Activated naive CD4-positive, alpha-beta T cell treated with anti-CD3 and anti-CD28 coated beads, Interleukin-2, amount 50 U/mL, for 72 hours (primary cell): ENCODE measurements at regions not wholly inside any gene's neighbourhood (a gene's known extent, or its start where the extent isn't known, plus 50 kb on each side); places are given as distances from the start of the nearest gene placed in this dataset.
"Not testable (repeated sequence)": the region's sequence is repeated elsewhere in the genome, so short reads cannot be mapped to it uniquely, and the experiment has no call there.

Experiments used
- ATAC-seq, 2 donors: fragments of 150-1000 bp; cut with Tn5 transposase; 2 replicates each; pipeline ENCODE4 v1.10.0; 2021; ENCODE audit warnings: mild to moderate bottlenecking in 2 of 2, moderate library complexity in 2 of 2
- DNase-seq, 2 donors: peaks; one replicate each; pipeline ENCODE4 v3.0.0; 2021 to 2022; ENCODE audit warnings: low spot score in 2 of 2
- H3K27ac Mint-ChIP-seq, 2 donors: one replicate each; pipeline ENCODE4 v1.8.0; 2022; ENCODE audit warnings: mild to moderate bottlenecking in 2 of 2, mixed read lengths in 2 of 2
- H3K36me3 Mint-ChIP-seq, 2 donors: one replicate each; pipeline ENCODE4 v1.8.0; 2022; ENCODE audit warnings: mixed read lengths in 2 of 2
- H3K9me3 Mint-ChIP-seq, 2 donors: one replicate each; pipeline ENCODE4 v1.8.0; 2022; ENCODE audit warnings: mixed read lengths in 2 of 2

DNA sequence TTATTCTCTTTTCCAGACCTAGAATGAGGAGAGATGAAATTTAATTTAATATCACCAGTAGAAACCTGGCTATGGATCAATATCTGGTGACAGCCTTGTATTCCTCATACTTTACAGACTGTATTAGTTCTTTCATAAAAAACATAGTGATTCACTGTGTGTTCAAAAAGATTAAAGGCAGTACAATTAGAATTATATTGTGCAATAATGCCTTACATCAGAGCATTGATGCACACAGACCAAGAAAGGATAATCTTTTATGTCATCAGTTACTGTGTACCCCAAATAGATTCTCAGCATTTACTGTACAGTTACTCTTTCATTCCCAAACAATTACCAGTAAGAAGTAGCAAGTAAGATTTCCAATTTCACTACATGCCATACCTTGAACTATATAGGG, 260.5 kb upstream of the ANXA10 start:
- ATAC-seq, result no peak
- Mint-ChIP-seq H3K27ac (no peak overlapping the region), H3K36me3 (no peaks in the 10 kb centered on the region), H3K9me3 (peaks cover 4 to 17% of the 10 kb centered on the region in 2 donors)
- no peak for DNase-seq

DNA sequence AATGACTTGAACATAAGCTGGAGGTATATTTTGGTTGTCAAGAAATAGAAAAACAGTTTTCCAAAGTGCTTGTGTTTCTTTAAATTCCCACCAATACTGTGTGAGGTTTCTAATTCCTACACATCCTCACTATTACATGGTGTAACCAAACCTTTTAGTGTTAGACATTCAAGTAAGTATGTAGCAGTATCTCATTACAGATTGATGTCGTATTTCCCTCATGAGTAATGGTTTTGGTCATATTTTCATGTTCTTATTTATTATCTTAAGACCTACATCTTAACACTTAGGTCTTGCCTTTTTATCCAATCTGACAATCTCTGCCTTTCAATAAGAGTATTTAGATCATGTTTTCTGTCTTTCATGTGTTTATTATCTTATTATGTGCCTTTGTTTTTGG, 253.7 kb upstream of the ANXA10 start:
- Mint-ChIP-seq H3K36me3 (no peaks in the 10 kb centered on the region), H3K9me3 (peaks cover 3 to 13% of the 10 kb centered on the region in 2 donors)

DNA sequence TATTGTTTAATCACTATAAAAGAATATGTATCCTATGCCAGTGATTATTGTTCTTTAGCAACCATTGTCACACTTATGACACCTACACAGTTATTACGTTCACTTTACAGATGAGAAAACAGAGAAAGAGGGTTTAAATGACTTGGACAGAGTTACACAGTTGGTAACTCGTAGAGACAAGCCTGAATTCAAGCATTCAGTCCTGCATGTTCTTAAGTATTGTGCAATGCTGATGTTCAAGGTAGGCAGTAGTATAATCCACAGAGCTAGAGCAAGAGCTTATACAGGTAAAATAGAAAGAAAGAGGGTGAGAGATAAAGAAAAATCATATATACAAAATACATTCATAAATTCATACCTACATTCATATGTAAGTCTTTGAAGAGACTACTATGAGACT, 249.8 kb upstream of the ANXA10 start:
- ATAC-seq, result no peak
- Mint-ChIP-seq H3K36me3 (no peaks in the 10 kb centered on the region), H3K9me3 (peaks cover 3 to 9% of the 10 kb centered on the region in 2 donors), H3K27ac (no peak overlapping the region)
- DNase-seq, result no peak

More for the DNA sequence above, 253.7 kb upstream of the ANXA10 start:
- DNase-seq (no peak), ATAC-seq (no peak)
- no peak overlapping the region for H3K27ac Mint-ChIP-seq

DNA sequence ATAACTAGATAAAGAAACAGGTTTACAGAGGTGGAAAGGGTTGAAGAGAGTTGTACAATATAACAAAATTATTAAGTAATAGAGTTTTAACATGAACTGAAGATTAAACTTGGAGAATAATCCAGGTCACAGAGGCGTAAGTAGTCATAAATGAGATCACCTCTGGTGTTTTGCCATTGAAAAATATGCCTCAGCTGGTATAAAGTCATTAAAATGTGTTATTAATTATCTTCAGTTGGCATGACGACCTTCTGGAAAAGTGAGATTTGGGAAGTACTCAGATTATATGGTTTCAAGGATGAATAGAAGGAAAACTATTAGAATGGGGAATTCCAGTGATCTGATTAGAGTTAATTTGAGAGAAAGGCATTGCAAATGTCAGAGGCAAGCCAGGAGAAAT, 237.5 kb upstream of the ANXA10 start:
- no peak for ATAC-seq
- H3K9me3 Mint-ChIP-seq, result peaks cover 3 to 12% of the 10 kb centered on the region in 2 donors
- DNase-seq, result no peak
- H3K36me3 Mint-ChIP-seq, result no peaks in the 10 kb centered on the region
- H3K27ac Mint-ChIP-seq, result no peak overlapping the region

DNA sequence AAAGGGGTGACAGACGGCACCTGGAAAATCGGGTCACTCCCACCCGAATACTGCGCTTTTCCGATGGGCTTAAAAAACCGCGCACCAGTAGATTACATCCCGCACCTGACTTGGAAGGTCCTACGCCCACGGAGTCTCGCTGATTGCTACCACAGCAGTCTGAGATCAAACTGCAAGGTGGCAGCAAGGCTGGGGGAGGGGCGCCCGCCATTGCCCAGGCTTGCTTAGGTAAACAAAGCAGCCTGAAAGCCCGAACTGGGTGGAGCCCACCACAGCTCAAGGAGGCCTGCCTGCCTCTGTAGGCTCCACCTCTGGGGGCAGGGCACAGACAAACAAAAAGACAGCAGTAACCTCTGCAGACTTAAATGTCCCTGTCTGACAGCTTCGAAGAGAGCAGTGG, 234.2 kb upstream of the ANXA10 start:
- H3K36me3 Mint-ChIP-seq, ATAC-seq, DNase-seq, H3K9me3 Mint-ChIP-seq, H3K27ac Mint-ChIP-seq: not testable (repeated sequence)

DNA sequence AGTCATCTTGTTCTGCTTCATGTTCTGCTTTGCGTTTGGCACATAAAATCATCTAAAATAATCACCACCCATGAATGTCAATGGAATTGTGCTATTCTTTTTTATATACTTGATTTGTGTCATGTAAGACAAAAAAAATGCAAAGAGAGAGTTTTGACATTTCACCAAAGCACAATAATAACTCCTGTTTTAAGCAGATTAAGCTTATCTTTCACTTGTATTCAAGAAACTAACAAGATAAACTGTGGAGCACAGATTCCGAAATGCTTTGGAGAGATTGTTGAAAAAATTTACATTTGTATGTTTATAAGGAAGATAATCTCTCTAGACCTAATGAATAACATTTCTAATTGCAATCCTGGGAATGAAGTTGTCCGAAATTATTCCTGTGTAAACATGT, 225.1 kb upstream of the ANXA10 start:
- no peak overlapping the region for H3K27ac Mint-ChIP-seq

DNA sequence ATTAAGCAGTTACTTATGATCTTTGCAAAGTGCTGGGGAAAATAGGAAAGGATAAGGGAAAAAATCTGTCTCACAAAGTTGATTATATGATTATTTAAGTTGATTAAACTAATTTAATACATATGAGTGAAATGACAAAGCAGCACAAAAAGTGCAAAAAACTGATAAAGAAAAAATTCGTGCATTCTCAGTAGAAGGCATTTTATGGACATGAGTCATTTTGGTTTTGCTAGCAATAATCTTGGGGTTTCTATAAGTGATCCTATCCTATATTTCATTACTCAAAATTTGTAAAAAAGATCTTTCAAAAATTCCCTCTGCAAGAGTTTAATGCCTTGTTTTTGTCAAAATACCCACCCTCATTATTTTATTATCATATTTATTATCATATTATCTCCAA, 224.2 kb upstream of the ANXA10 start:
- Mint-ChIP-seq H3K36me3 (no peaks in the 10 kb centered on the region), H3K9me3 (no peaks in the 10 kb centered on the region), H3K27ac (no peak overlapping the region)
- ATAC-seq, result no peak
- DNase-seq, result no peak

More for the DNA sequence above, 225.1 kb upstream of the ANXA10 start:
- no peaks in the 10 kb centered on the region for H3K36me3 Mint-ChIP-seq
- ATAC-seq (no peak), DNase-seq (no peak)
- no peaks in the 10 kb centered on the region for H3K9me3 Mint-ChIP-seq

DNA sequence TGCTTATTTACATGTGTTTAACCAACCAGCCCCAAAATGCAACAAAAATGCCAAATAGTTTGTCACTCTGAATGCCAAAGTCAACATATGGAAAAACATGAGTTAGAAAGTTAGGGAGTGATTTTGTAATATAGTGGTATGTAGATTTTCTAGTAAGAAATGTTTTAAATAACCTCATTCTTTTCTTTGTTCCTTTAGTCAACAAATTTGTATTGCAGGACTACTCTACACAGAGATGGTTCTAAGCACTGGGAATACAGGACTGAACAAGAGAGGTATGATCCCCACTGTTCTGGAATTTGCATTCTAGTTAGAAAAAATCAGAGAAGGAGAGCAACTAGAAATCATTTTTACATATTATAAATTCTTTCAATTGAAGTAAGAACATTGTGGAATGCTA, 218.8 kb upstream of the ANXA10 start:
- ATAC-seq, result no peak
- no peaks in the 10 kb centered on the region for H3K36me3 Mint-ChIP-seq

DNA sequence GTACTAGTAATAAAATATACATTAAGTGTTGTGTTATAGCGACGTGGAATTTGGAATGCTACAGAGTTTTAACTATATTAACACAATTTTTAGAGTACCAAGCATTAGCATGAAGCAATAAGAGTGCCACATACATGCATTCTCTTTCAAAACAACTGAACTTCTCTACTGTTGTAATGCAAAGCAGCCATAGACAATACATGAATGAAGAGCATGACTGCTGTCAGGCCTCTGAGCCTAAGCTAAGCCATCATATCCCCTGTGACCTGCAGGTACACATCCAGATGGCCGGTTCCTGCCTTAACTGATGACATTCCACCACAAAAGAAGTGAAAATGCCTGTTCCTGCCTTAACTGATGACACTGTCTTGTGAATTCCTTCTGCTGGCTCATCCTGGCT, 216.2 kb upstream of the ANXA10 start:
- peaks cover 4 to 15% of the 10 kb centered on the region in 2 donors for H3K9me3 Mint-ChIP-seq
- not testable (repeated sequence) for DNase-seq, H3K27ac Mint-ChIP-seq, H3K36me3 Mint-ChIP-seq, ATAC-seq

More for the DNA sequence above, 218.8 kb upstream of the ANXA10 start:
- DNase-seq, result no peak
- Mint-ChIP-seq H3K9me3 (peaks cover 0 to 4% of the 10 kb centered on the region in 2 donors), H3K27ac (no peak overlapping the region)

DNA sequence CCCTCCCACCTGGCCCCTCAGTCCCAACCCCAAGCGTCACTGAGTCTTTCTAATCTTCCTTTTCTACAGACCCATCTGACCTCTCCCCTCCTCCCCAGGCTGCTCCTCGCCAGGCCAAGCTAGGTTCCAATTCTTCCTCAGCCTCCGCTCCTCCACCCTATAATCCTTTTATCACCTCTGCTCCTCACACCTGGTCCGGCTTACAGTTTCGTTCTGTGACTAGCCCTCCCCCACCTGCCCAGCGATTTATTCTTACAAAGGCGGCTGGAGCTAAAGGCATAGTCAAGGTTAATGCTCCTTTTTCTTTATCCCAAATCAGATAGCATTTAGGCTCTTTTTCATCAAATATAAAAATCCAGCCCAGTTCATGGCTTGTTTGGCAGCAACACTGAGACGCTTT, 214.5 kb upstream of the ANXA10 start:
- ATAC-seq, DNase-seq, H3K36me3 Mint-ChIP-seq, H3K27ac Mint-ChIP-seq: not testable (repeated sequence)
- H3K9me3 Mint-ChIP-seq, result peaks cover 4 to 15% of the 10 kb centered on the region in 2 donors

DNA sequence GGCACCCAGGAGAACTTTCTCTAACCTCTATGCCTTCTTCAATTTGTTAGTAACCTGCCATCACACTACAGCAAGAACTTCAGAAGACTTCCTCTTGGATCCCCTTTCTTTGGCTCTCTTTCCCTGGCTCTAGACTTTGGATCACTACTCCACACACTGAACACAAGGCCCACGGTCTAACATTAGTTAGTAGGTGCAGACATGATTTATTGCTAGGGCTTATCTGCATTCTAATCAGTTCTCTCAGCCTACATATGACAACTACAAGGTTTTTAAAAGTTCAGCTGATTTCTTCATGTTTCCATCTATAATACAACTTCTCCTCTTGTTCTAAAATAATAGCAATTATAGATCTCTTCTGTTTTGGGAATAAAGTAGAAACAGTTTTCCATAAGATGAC, 209.1 kb upstream of the ANXA10 start:
- Mint-ChIP-seq H3K9me3 (peaks cover 0 to 15% of the 10 kb centered on the region in 2 donors), H3K36me3 (no peaks in the 10 kb centered on the region), H3K27ac (no peak overlapping the region)
- ATAC-seq (no peak), DNase-seq (no peak)

DNA sequence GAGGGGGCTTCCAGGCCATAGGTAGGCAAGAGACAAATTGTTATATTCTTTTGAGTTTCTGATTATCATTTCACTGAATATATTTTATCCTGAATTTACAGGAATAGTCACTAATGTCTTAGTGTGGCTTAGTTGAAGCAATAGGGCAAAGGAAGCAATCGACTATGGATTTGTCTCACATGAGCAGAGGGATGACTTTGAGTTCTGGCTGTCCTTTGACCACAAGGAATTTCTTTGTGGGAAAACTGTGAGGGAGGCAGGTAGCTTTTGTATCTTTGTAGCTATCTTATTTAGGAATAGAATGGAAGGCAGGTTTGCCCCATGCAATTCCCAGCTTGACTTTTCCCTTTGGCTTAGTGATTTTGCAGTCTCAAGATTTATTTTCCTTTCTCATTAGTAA, 207.3 kb upstream of the ANXA10 start:
- Mint-ChIP-seq H3K36me3 (no peaks in the 10 kb centered on the region), H3K27ac (no peak overlapping the region), H3K9me3 (peaks cover 2 to 3% of the 10 kb centered on the region in 2 donors)
- ATAC-seq (no peak), DNase-seq (no peak)

DNA sequence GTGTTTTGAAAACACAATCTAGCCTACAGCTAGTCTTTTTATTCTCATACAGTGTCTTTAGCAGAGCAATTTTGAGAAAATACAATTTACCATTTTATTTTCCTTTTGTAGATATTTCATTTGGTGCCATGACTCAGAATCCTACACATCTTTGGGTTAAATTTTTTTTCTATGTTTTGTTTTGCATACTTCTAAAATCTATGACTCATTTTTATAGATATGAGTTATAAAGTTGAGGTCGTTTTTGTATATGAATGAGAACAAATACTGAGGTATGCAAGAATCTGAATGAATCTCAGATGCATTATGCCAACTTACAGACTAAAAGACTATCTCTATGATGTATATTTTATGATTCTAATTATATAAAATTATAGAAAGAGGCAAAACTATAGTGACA, 206.5 kb upstream of the ANXA10 start:
- no peaks in the 10 kb centered on the region for H3K36me3 Mint-ChIP-seq
- DNase-seq, result no peak
- peaks cover 0 to 3% of the 10 kb centered on the region in 2 donors for H3K9me3 Mint-ChIP-seq

DNA sequence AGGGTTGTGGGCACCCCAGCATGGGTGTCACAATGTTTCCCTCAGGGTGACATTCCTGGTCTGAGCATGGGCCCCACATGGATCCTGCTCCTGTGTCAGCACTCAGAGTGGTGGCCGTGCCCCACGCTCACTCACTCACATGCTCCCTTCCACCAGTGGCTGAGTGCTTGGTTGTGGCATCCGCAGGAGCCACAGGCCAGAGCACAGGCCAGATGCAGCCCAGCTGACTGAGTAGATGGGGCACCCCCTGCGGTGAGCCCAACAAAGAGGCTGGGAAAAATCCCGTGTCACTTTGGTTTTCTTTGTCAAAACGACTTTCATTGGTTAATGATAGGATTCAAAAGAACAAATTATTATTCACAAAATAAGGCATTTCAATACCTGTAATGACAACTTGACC, 204.6 kb upstream of the ANXA10 start:
- ATAC-seq, result no peak

More for the DNA sequence above, 206.5 kb upstream of the ANXA10 start:
- ATAC-seq, result no peak
- no peak overlapping the region for H3K27ac Mint-ChIP-seq

DNA sequence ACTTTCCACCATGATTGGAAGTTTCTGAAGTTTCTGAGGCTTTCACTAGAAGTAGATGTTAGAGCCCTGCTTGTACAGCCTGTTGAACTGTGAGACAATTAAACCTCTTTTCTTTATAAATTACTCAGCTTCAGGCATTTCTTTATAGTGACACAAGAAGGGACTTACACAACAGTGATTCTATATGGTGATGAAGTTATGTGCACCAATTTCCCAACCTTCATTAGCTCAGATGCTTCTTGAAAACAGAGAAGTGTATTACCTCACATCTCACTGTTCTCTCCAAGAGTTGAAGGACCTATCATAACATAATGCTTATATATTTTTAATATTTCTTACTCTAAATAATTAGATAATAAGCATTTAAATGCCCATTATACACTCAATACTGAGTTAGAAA, 202.1 kb upstream of the ANXA10 start:
- H3K36me3 Mint-ChIP-seq, result no peaks in the 10 kb centered on the region
- no peak for DNase-seq
- no peak for ATAC-seq
- H3K27ac Mint-ChIP-seq, result no peak overlapping the region
- peaks cover 3 to 5% of the 10 kb centered on the region in 2 donors for H3K9me3 Mint-ChIP-seq

More for the DNA sequence above, 204.6 kb upstream of the ANXA10 start:
- Mint-ChIP-seq H3K27ac (no peak overlapping the region), H3K9me3 (peaks cover 0 to 3% of the 10 kb centered on the region in 2 donors), H3K36me3 (no peaks in the 10 kb centered on the region)
- no peak for DNase-seq

DNA sequence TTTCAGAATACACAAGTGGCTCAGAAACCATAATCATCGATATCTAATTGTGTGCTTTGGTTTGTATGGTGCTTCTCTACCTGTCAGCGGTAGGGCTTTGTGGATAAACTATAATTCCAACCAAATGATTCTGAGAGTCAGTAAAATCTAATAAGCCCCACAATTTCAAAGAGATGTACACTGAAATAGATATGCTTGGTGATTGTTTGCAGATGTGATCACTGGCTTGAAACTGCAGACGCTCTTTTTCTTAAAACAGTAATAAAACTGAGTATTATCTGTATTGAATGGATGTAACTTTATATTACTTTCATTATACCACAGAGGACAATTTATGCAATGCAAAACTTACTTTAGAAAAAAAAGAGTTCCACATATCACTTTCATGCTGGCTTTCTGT, 198.8 kb upstream of the ANXA10 start:
- DNase-seq (no peak), ATAC-seq (no peak)
- Mint-ChIP-seq H3K9me3 (peaks cover 3 to 5% of the 10 kb centered on the region in 2 donors), H3K36me3 (no peaks in the 10 kb centered on the region), H3K27ac (no peak overlapping the region)

DNA sequence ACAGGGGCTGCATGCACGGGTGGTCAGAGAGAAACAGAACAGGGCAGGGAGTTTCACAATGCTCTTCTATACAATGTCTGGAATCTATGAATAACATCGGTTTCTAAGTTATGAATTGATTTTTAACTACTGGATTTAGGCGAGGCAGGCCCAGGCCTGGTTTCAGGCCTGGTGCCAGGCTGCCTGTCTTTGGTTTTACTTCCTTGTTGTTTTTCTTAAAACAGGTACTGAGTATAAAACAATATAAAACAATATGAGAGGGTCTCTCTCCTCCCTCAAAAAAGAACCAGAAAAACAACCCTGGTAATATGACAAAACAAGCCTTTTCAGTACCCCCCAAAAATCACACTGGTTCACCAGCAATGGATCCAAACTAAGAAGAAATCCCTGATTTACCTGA, 196.1 kb upstream of the ANXA10 start:
- ATAC-seq, result not testable (repeated sequence)

DNA sequence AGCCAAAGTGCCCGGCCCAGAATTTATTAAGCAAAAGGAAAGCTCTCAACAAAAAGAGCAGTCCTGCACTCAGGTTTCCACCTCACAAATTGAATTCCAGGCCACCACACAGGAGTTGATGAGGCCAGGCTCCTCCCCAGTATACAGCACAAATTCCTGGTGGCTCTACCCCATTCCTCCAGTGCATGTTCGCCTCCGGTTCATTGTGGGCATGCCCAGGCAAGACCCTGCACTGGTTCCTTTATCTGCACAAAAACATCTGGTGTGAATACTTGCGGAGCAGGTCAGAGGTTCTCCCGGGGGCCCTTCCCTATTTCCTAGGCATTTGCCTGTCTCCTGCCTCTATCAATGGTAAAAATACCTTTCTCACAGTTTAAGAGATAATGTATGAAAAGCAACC, 195.2 kb upstream of the ANXA10 start:
- peak overlapping the region in 1 of 2 donors; percentile 48 for H3K27ac Mint-ChIP-seq
- DNase-seq (no peak), ATAC-seq (no peak)
- no peaks in the 10 kb centered on the region for H3K36me3 Mint-ChIP-seq
- peaks cover 3 to 5% of the 10 kb centered on the region in 2 donors for H3K9me3 Mint-ChIP-seq

More for the DNA sequence above, 196.1 kb upstream of the ANXA10 start:
- H3K9me3 Mint-ChIP-seq, DNase-seq, H3K36me3 Mint-ChIP-seq: not testable (repeated sequence)
- peak overlapping the region; percentile 48 to 50 for H3K27ac Mint-ChIP-seq

DNA sequence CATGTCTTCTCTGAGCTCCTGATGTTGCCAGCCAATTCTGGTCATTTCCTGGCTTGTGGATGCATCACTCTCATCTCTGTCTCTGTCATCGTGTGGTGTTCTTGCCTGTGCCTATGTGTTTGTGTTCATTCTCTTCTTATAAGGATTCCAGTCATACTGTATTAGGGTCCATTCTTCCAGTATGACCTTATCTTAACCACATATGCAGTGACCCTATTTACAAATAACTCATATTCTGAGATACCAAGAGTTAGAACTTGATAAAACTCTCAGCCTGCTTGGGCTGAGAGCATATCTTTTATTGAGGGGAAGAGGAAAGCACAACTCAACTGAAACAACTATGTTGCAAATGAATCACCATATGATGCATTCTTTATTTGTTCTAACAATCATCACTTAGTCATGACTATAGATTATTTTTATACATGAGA, 189.0 kb upstream of the ANXA10 start:
- ATAC-seq (no peak), DNase-seq (no peak)
- Mint-ChIP-seq H3K9me3 (peaks cover under 1 to 3% of the 10 kb centered on the region in 2 donors), H3K27ac (no peak overlapping the region), H3K36me3 (no peaks in the 10 kb centered on the region)
